WTC11 (cell line): ENCODE measurements at regions not wholly inside any gene's neighbourhood (a gene's known extent, or its start where the extent isn't known, plus 50 kb on each side); places are given as distances from the start of the nearest gene placed in this dataset.

ENCODE experiments used
- ATAC-seq: fragments of 200-7000 bp; cut with Tn5 transposase; 2 replicates; pipeline ENCODE4 v1.10.0; 2021; ENCODE audit warnings: mild to moderate bottlenecking, moderate library complexity
- CTCF ChIA-PET: fragments of 300-600 bp; sonication (Branson Sonifier 250); formaldehyde crosslinking; loops from one replicate; lab custom pipeline; 2021; ENCODE audit warnings: antibody characterized with exemption; lab: Charles Lee
- POLR2A ChIA-PET: fragments of 350-600 bp; sonication (Branson Sonifier 250); formaldehyde crosslinking; loops from one replicate; lab custom pipeline; 2021; ENCODE audit warnings: antibody characterized with exemption; lab: Charles Lee
- DNase-seq: peaks from one replicate; pipeline ENCODE4 v3.0.0; 2021; ENCODE audit warnings: low spot score
- H3K27ac Mint-ChIP-seq: 2 replicates; pipeline ENCODE4 v1.8.0; 2021; ENCODE audit warnings: mixed read lengths
- H3K27me3 Mint-ChIP-seq: 2 replicates; pipeline ENCODE4 v1.8.0; 2021; ENCODE audit warnings: low read depth, mild to moderate bottlenecking, moderate library complexity, mixed read lengths
- H3K36me3 Mint-ChIP-seq: 2 replicates; pipeline ENCODE4 v1.8.0; 2021; ENCODE audit warnings: mixed read lengths
- H3K4me1 Mint-ChIP-seq: 2 replicates; pipeline ENCODE4 v1.8.0; 2022; ENCODE audit warnings: mixed read lengths
- H3K4me3 Mint-ChIP-seq: 2 replicates; pipeline ENCODE4 v1.8.0; 2021; ENCODE audit warnings: mild to moderate bottlenecking, moderate library complexity, mixed read lengths
- H3K9me3 Mint-ChIP-seq: 2 replicates; pipeline ENCODE4 v1.8.0; 2021; ENCODE audit warnings: mixed read lengths
- ATF3 ChIP-seq: sonication (generic); formaldehyde crosslinking; conservative IDR thresholded peaks from 2 replicates; pipeline ENCODE4 v1.8.1; 2022; ENCODE audit warnings: mild to moderate bottlenecking, missing genetic modification reagents
- CDX4 ChIP-seq: fragments of 250-450 bp; sonication (Bioruptor Pico); IDR thresholded peaks from 2 replicates; pipeline ENCODE4 v1.9.0; 2021; ENCODE audit warnings: moderate library complexity, mild to moderate bottlenecking, inconsistent platforms, borderline replicate concordance
- JUN ChIP-seq: sonication (generic); formaldehyde crosslinking; IDR thresholded peaks from 2 replicates; pipeline ENCODE4 v1.8.0; 2023; ENCODE audit warnings: mild to moderate bottlenecking, missing genetic modification reagents
- MYBL2 ChIP-seq: sonication (generic); formaldehyde crosslinking; IDR thresholded peaks from 2 replicates; pipeline ENCODE4 v1.8.1; 2023; ENCODE audit warnings: mild to moderate bottlenecking, moderate library complexity, missing genetic modification reagents
- NR3C1 ChIP-seq: sonication (generic); formaldehyde crosslinking; conservative IDR thresholded peaks from 2 replicates; pipeline ENCODE4 v1.8.1; 2023; ENCODE audit warnings: low read depth, mild to moderate bottlenecking, missing genetic modification reagents
- ZNF138 ChIP-seq: sonication (generic); formaldehyde crosslinking; conservative IDR thresholded peaks from 2 replicates; pipeline ENCODE4 v1.8.1; 2022; ENCODE audit warnings: mild to moderate bottlenecking, moderate library complexity, missing genetic modification reagents
- ZNF425 ChIP-seq: fragments of 250-450 bp; sonication (Bioruptor Pico); conservative IDR thresholded peaks from 2 replicates; pipeline ENCODE4 v1.9.0; 2021; ENCODE audit warnings: mild to moderate bottlenecking
- TF ChIP-seq, protein P1 (sequence below): sonication (generic); formaldehyde crosslinking; IDR thresholded peaks from 2 replicates; pipeline ENCODE4 v1.8.0; 2023; ENCODE audit warnings: missing genetic modification reagents
- TF ChIP-seq, protein P2 (sequence below): sonication (generic); formaldehyde crosslinking; IDR thresholded peaks from 2 replicates; pipeline ENCODE4 v1.8.1; 2023; ENCODE audit warnings: mild to moderate bottlenecking, missing genetic modification reagents, moderate library complexity
- TF ChIP-seq, protein P3 (sequence below): fragments of 250-450 bp; sonication (Bioruptor Pico); IDR thresholded peaks from 2 replicates; pipeline ENCODE4 v2.1.2; 2022; ENCODE audit warnings: mild to moderate bottlenecking, moderate library complexity
- TF ChIP-seq, protein P4 (sequence below): sonication (generic); formaldehyde crosslinking; IDR thresholded peaks from 2 replicates; pipeline ENCODE4 v1.8.1; 2022; ENCODE audit warnings: mild to moderate bottlenecking, missing genetic modification reagents, moderate library complexity, borderline replicate concordance
- TF ChIP-seq, protein P5 (sequence below): sonication (generic); formaldehyde crosslinking; IDR thresholded peaks from 2 replicates; pipeline ENCODE4 v1.8.0; 2022; ENCODE audit warnings: mild to moderate bottlenecking, missing genetic modification reagents

DNA sequence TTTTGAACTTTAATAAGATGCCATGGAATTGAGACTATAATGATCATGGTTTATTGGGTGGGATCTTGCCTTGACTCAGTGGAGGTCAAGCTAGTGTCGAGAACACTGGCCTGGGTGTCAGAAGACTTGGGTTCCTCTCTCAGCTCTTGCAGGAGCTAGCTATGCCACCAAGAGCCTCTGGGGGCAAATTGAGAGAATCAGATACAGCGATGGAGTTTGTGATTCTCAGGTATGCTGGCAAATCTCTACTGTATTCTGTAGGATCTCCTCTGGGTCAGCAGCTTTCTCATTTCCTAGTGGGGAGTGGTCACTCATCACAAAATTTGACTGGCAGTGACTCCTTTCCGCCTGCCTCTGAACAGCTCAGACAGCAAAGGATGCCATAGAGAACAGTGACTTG, 477.0 kb downstream of the RNF144A start:
- DNase-seq = no peak
- Mint-ChIP-seq H3K4me1 (peaks cover 5% of the 10 kb centered on the region; the same call in 1 of the 2 replicates), H3K27ac (no peak overlapping the region)
- CTCF ChIA-PET = interaction anchor here (0.6 to 1.5 kb wide), 6 partner anchors 9 to 297 kb away, joined by 3 to 5 read pairs (median 4); no protein-coding TSS in a partner anchor
- TF ChIP-seq, protein P1, sequence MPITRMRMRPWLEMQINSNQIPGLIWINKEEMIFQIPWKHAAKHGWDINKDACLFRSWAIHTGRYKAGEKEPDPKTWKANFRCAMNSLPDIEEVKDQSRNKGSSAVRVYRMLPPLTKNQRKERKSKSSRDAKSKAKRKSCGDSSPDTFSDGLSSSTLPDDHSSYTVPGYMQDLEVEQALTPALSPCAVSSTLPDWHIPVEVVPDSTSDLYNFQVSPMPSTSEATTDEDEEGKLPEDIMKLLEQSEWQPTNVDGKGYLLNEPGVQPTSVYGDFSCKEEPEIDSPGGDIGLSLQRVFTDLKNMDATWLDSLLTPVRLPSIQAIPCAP = no peak
- TF ChIP-seq ZNF425 (CRISPR knock-in tag) (no peak), ZNF138 (CRISPR knock-in tag) (no peak)
- TF ChIP-seq, all 79 proteins: peak for 0
- H3K27me3 Mint-ChIP-seq = no peaks in the 10 kb centered on the region
- POLR2A ChIA-PET = no interaction called here
- no peaks in the 10 kb centered on the region for H3K9me3 Mint-ChIP-seq
- H3K4me3 Mint-ChIP-seq = no peak overlapping the region
- ATAC-seq = peak; percentile 78
- H3K36me3 Mint-ChIP-seq = no peaks in the 10 kb centered on the region

GRCh38 chr2:7400628-7401027, 483.4 kb downstream of the RNF144A start:
- H3K9me3 Mint-ChIP-seq = no peaks in the 10 kb centered on the region
- H3K4me3 Mint-ChIP-seq = no peak overlapping the region

More at GRCh38 chr2:7400628-7401027, 483.4 kb downstream of the RNF144A start:
- ATAC-seq (no peak), DNase-seq (no peak)
- Mint-ChIP-seq H3K27ac (no peak overlapping the region), H3K27me3 (no peaks in the 10 kb centered on the region)
- CTCF ChIA-PET = no interaction called here
- TF ChIP-seq NR3C1 = no peak
- no peak for TF ChIP-seq MYBL2 (CRISPR knock-in tag)
- TF ChIP-seq, protein P2, sequence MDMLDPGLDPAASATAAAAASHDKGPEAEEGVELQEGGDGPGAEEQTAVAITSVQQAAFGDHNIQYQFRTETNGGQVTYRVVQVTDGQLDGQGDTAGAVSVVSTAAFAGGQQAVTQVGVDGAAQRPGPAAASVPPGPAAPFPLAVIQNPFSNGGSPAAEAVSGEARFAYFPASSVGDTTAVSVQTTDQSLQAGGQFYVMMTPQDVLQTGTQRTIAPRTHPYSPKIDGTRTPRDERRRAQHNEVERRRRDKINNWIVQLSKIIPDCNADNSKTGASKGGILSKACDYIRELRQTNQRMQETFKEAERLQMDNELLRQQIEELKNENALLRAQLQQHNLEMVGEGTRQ (CRISPR knock-in tag) = no peak
- TF ChIP-seq, protein P3, sequence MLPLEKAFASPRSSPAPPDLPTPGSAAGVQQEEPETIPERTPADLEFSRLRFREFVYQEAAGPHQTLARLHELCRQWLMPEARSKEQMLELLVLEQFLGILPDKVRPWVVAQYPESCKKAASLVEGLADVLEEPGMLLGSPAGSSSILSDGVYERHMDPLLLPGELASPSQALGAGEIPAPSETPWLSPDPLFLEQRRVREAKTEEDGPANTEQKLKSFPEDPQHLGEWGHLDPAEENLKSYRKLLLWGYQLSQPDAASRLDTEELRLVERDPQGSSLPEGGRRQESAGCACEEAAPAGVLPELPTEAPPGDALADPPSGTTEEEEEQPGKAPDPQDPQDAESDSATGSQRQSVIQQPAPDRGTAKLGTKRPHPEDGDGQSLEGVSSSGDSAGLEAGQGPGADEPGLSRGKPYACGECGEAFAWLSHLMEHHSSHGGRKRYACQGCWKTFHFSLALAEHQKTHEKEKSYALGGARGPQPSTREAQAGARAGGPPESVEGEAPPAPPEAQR (CRISPR knock-in tag) = no peak
- TF ChIP-seq, protein P4, sequence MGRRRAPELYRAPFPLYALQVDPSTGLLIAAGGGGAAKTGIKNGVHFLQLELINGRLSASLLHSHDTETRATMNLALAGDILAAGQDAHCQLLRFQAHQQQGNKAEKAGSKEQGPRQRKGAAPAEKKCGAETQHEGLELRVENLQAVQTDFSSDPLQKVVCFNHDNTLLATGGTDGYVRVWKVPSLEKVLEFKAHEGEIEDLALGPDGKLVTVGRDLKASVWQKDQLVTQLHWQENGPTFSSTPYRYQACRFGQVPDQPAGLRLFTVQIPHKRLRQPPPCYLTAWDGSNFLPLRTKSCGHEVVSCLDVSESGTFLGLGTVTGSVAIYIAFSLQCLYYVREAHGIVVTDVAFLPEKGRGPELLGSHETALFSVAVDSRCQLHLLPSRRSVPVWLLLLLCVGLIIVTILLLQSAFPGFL = no peak
- TF ChIP-seq JUN = no peak
- no peak for TF ChIP-seq ZNF425 (CRISPR knock-in tag)
- no peak for TF ChIP-seq CDX4 (CRISPR knock-in tag)
- TF ChIP-seq, protein P5, sequence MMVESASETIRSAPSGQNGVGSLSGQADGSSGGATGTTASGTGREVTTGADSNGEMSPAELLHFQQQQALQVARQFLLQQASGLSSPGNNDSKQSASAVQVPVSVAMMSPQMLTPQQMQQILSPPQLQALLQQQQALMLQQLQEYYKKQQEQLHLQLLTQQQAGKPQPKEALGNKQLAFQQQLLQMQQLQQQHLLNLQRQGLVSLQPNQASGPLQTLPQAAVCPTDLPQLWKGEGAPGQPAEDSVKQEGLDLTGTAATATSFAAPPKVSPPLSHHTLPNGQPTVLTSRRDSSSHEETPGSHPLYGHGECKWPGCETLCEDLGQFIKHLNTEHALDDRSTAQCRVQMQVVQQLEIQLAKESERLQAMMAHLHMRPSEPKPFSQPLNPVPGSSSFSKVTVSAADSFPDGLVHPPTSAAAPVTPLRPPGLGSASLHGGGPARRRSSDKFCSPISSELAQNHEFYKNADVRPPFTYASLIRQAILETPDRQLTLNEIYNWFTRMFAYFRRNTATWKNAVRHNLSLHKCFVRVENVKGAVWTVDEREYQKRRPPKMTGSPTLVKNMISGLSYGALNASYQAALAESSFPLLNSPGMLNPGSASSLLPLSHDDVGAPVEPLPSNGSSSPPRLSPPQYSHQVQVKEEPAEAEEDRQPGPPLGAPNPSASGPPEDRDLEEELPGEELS = no peak
- no peak for TF ChIP-seq ATF3
- TF ChIP-seq, all 79 proteins: peak for 0
- POLR2A ChIA-PET = no interaction called here
- H3K4me1 Mint-ChIP-seq = peaks cover 5% of the 10 kb centered on the region
- H3K36me3 Mint-ChIP-seq = no peaks in the 10 kb centered on the region
